ENCODE measurements at regions not wholly inside any gene's neighbourhood (a gene's known extent, or its start where the extent isn't known, plus 50 kb on each side); places are given as distances from the start of the nearest gene placed in this dataset.
"Not testable (repeated sequence)": the region's sequence is repeated elsewhere in the genome, so short reads cannot be mapped to it uniquely, and the experiment has no call there.

DNA sequence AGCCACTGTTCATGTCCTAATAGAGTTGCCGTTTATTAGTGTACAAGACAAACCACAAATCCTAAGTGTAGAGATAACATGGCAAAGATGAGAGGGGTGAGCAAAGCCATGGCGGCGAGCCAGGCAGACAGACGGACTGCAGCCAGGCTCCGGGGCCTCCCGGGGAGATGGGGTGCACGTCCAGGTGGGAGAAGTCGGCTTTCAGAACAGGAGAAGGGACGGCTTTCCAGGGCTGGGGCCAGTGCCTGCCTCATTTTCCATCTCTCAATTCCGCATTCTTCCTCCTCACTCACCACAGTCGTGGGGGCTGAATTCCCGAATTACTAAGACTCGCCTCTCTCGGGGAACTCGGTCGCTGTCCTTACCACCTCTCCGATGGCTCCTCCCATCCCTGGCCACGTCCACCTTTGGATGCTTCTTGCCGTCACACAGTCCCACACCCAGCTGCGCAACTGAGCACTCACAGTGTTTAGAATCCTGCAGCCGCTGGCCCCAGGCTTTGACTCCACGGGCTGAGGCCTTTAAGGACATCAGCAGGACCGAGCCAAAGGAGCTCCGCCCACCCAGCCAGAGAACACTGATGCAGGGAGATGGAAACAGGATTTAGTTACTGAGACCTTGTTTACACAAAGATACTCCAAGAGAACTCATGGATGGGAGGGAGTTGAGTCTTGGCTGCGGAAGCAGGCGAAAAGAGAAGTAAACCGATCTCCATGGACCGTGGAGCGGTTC is 59.7 kb downstream of the RNF112 start:
- DNase-seq, result peak; percentile 73

GRCh38 chr17:19474405-19474804 is 59.2 kb upstream of the SLC47A1 start:
- not testable (repeated sequence) for DNase-seq

- not testable (repeated sequence) for DNase-seq
Measured at GRCh38 chr17:19475800-19476199, 57.9 kb upstream of the SLC47A1 start.

- DNase-seq, result no peak
Measured at GRCh38 chr17:19482576-19482975, 51.1 kb upstream of the SLC47A1 start.

All from right forelimb (tissue), 1 donor.